ENCODE measurements at regions not wholly inside any gene's neighbourhood (a gene's known extent, or its start where the extent isn't known, plus 50 kb on each side); places are given as distances from the start of the nearest gene placed in this dataset.

DNA sequence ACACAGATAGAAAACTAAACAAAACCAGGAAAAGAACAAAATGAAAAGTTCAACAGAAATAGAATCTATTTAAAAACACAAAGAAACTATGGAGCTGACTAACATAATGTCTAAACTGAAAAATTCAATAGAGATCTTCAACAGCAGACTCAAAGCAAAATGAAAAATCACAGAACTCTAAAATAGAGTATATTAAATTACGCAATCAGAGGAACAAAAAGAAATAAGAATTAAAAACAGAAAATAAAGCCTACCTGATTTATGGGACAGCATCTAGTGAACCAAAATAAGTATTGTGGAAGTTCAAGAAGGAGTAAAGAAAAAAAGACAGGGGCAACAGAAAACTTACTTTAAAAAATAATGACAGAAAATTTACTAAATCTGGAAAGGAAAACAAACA is 152.1 kb upstream of the GALNT5 start:
- H3F3A ChIP-seq (ENCODE audit: control insufficient read depth, insufficient read depth): no peaks in the 10 kb centered on the region
- no peak overlapping the region for H3K4me3 ChIP-seq (ENCODE audit: low read length)

DNA sequence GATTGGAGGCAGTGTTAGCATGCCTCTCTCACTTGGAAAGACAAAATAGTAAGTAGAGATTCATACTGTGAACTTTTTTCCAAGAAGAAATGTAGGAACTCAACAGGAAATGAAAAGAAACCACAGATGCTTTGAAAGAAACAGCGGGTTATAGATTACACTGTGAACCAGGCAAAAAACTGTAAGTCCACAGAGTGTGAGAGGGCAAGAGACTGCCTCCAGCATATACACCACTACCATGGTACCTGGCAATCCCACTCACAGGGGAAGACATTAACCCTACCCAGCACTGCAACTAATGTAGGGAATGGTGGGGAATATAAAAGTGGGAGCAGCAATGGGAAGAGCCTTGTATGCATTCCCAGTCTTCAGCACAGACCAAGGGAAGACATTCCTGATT is 150.6 kb upstream of the GALNT5 start:
- Histone ChIP-seq H3K27me3 (ENCODE audit: control insufficient read depth, low read length) (no peaks in the 10 kb centered on the region), H3K27ac (ENCODE audit: low read depth, low read length) (no peak overlapping the region), H3K9me2 (replicated peaks; ENCODE audit: control insufficient read depth, low read length) (no peaks in the 10 kb centered on the region), H3K4me3 (ENCODE audit: low read length) (no peak overlapping the region), H3K79me2 (ENCODE audit: control insufficient read depth, low read length) (no peaks in the 10 kb centered on the region), H3K4me2 (ENCODE audit: low read length) (no peak overlapping the region), H3K4me1 (ENCODE audit: control insufficient read depth, low read length) (no peaks in the 10 kb centered on the region), H4K20me1 (ENCODE audit: control insufficient read depth, insufficient read depth, low read depth, low read length) (no peaks in the 10 kb centered on the region), H3K36me3 (ENCODE audit: control insufficient read depth, low read length) (no peaks in the 10 kb centered on the region), H3F3A (ENCODE audit: control insufficient read depth, insufficient read depth) (no peaks in the 10 kb centered on the region), H3K9me3 (ENCODE audit: control insufficient read depth, insufficient read depth, low read length) (no peaks in the 10 kb centered on the region)
- TF ChIP-seq, protein P1, sequence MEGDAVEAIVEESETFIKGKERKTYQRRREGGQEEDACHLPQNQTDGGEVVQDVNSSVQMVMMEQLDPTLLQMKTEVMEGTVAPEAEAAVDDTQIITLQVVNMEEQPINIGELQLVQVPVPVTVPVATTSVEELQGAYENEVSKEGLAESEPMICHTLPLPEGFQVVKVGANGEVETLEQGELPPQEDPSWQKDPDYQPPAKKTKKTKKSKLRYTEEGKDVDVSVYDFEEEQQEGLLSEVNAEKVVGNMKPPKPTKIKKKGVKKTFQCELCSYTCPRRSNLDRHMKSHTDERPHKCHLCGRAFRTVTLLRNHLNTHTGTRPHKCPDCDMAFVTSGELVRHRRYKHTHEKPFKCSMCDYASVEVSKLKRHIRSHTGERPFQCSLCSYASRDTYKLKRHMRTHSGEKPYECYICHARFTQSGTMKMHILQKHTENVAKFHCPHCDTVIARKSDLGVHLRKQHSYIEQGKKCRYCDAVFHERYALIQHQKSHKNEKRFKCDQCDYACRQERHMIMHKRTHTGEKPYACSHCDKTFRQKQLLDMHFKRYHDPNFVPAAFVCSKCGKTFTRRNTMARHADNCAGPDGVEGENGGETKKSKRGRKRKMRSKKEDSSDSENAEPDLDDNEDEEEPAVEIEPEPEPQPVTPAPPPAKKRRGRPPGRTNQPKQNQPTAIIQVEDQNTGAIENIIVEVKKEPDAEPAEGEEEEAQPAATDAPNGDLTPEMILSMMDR (IDR thresholded peaks at IDR 0.05; ENCODE audit: low read depth, low read length, poor library complexity, severe bottlenecking): no peak
- no peak for TF ChIP-seq EZH2phosphoT487 (IDR thresholded peaks at IDR 0.05; ENCODE audit: borderline replicate concordance, low read length)

More for the DNA sequence above, 152.1 kb upstream of the GALNT5 start:
- Histone ChIP-seq H3K27ac (ENCODE audit: low read depth, low read length) (no peak overlapping the region), H3K36me3 (ENCODE audit: control insufficient read depth, low read length) (no peaks in the 10 kb centered on the region), H3K4me2 (ENCODE audit: low read length) (no peak overlapping the region), H4K20me1 (ENCODE audit: control insufficient read depth, insufficient read depth, low read depth, low read length) (no peaks in the 10 kb centered on the region), H3K4me1 (ENCODE audit: control insufficient read depth, low read length) (no peaks in the 10 kb centered on the region), H3K9me2 (replicated peaks; ENCODE audit: control insufficient read depth, low read length) (no peaks in the 10 kb centered on the region), H3K27me3 (ENCODE audit: control insufficient read depth, low read length) (no peaks in the 10 kb centered on the region), H3K79me2 (ENCODE audit: control insufficient read depth, low read length) (no peaks in the 10 kb centered on the region), H3K9me3 (ENCODE audit: control insufficient read depth, insufficient read depth, low read length) (no peaks in the 10 kb centered on the region)
- TF ChIP-seq, protein P1 (IDR thresholded peaks at IDR 0.05; ENCODE audit: low read depth, low read length, poor library complexity, severe bottlenecking): no peak
- no peak for TF ChIP-seq EZH2phosphoT487 (IDR thresholded peaks at IDR 0.05; ENCODE audit: borderline replicate concordance, low read length)

DNA sequence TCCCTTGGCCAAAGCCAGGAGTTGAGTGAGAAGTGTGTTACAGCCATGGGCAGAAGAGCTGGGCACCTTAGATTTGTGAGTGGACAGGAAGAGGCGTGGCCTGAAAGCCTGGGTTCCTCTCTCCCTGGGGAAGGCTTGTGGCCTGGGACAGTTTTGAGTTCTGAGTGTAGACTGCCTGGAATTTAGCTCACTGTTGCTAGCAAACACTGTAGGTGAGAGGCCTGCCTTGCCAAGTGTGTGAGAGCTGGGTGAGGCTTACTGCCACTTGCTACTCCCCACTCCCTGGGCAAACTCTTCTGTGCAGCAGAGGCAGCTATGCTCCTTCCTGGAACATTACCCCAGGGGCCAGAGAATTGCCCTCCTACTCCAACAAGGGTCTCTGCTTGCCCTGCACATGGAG is 150.0 kb upstream of the GALNT5 start:
- Histone ChIP-seq H3K9me2 (replicated peaks; ENCODE audit: control insufficient read depth, low read length) (no peaks in the 10 kb centered on the region), H3K27me3 (ENCODE audit: control insufficient read depth, low read length) (no peaks in the 10 kb centered on the region), H3K4me3 (ENCODE audit: low read length) (no peak overlapping the region), H3K36me3 (ENCODE audit: control insufficient read depth, low read length) (no peaks in the 10 kb centered on the region), H3K4me1 (ENCODE audit: control insufficient read depth, low read length) (no peaks in the 10 kb centered on the region), H3K27ac (ENCODE audit: low read depth, low read length) (no peak overlapping the region), H3K9me3 (ENCODE audit: control insufficient read depth, insufficient read depth, low read length) (no peaks in the 10 kb centered on the region), H3F3A (ENCODE audit: control insufficient read depth, insufficient read depth) (no peaks in the 10 kb centered on the region), H3K79me2 (ENCODE audit: control insufficient read depth, low read length) (no peaks in the 10 kb centered on the region), H3K4me2 (ENCODE audit: low read length) (no peak overlapping the region), H4K20me1 (ENCODE audit: control insufficient read depth, insufficient read depth, low read depth, low read length) (no peaks in the 10 kb centered on the region)
- TF ChIP-seq, protein P1 (IDR thresholded peaks at IDR 0.05; ENCODE audit: low read depth, low read length, poor library complexity, severe bottlenecking): no peak
- no peak for TF ChIP-seq EZH2phosphoT487 (IDR thresholded peaks at IDR 0.05; ENCODE audit: borderline replicate concordance, low read length)

DNA sequence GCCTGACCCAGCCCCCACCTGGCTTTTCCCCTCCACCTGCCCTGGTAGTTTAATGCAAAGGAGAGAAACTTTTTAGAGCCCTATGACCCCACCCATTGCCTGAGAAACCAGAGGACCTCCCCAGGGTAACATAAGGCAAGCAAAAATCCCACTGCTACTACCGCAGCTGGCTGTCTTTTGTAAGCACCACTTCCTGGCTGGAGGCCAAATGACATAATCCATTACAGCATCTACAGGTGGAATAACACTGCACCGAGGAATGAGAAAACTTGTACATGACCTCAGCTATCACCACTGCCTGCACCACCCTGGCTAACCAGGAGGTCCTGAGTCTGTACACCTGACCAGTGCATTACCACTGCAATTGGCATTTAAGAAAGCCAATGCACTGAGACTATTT is 149.6 kb upstream of the GALNT5 start:
- TF ChIP-seq, protein P1 (IDR thresholded peaks at IDR 0.05; ENCODE audit: low read depth, low read length, poor library complexity, severe bottlenecking): no peak
- no peak for TF ChIP-seq EZH2phosphoT487 (IDR thresholded peaks at IDR 0.05; ENCODE audit: borderline replicate concordance, low read length)
- H3K9me3 ChIP-seq (ENCODE audit: control insufficient read depth, insufficient read depth, low read length): no peaks in the 10 kb centered on the region
- H3K4me1 ChIP-seq (ENCODE audit: control insufficient read depth, low read length): no peaks in the 10 kb centered on the region
- H3K9me2 ChIP-seq (replicated peaks; ENCODE audit: control insufficient read depth, low read length): no peaks in the 10 kb centered on the region
- no peak overlapping the region for H3K4me3 ChIP-seq (ENCODE audit: low read length)
- H3F3A ChIP-seq (ENCODE audit: control insufficient read depth, insufficient read depth): no peaks in the 10 kb centered on the region
- H3K27ac ChIP-seq (ENCODE audit: low read depth, low read length): no peak overlapping the region
- H3K4me2 ChIP-seq (ENCODE audit: low read length): no peak overlapping the region
- H3K36me3 ChIP-seq (ENCODE audit: control insufficient read depth, low read length): no peaks in the 10 kb centered on the region
- no peaks in the 10 kb centered on the region for H3K79me2 ChIP-seq (ENCODE audit: control insufficient read depth, low read length)
- no peaks in the 10 kb centered on the region for H4K20me1 ChIP-seq (ENCODE audit: control insufficient read depth, insufficient read depth, low read depth, low read length)
- H3K27me3 ChIP-seq (ENCODE audit: control insufficient read depth, low read length): no peaks in the 10 kb centered on the region

All from DOHH2 (cell line).